ENCODE measurements at regions not wholly inside any gene's neighbourhood (a gene's known extent, or its start where the extent isn't known, plus 50 kb on each side); places are given as distances from the start of the nearest gene placed in this dataset.

GRCh38 chr22:22384668-22385244 lies 123.8 kb downstream of the ZNF280B start:
- H3K4me3 ChIP-seq (ENCODE audit: low read length in 2 of 2), result no peak overlapping the region
- H3K36me3 ChIP-seq (ENCODE audit: control insufficient read depth in 2 of 2, insufficient read depth in 2 of 2, low read length in 1 of 2), result no peaks in the 10 kb centered on the region
- no peak overlapping the region for H3K27ac ChIP-seq (ENCODE audit: low read depth in 1 of 2, low read length in 1 of 2)
- H3K4me1 ChIP-seq (ENCODE audit: control insufficient read depth in 2 of 2, insufficient read depth in 2 of 2, low read length in 2 of 2), result no peaks in the 10 kb centered on the region
- no peaks in the 10 kb centered on the region for H3K9me3 ChIP-seq (ENCODE audit: control insufficient read depth in 2 of 2, insufficient read depth in 1 of 2, low read length in 1 of 2)
- H3K27me3 ChIP-seq (ENCODE audit: control insufficient read depth in 2 of 2, insufficient read depth in 1 of 2, low read length in 1 of 2), result no peaks in the 10 kb centered on the region
- 96% methylated on average over 2 of the region's 2 CpGs for WGBS
- DNase-seq (ENCODE audit: low read depth in 6 of 9, low spot score in 9 of 9), result no peak

GRCh38 chr22:22386602-22387385 lies 121.7 kb downstream of the ZNF280B start:
- Histone ChIP-seq H3K4me3 (ENCODE audit: low read length in 2 of 2) (no peak overlapping the region), H3K27ac (ENCODE audit: low read depth in 1 of 2, low read length in 1 of 2) (no peak overlapping the region), H3K36me3 (ENCODE audit: control insufficient read depth in 2 of 2, insufficient read depth in 2 of 2, low read length in 1 of 2) (no peaks in the 10 kb centered on the region), H3K9me3 (ENCODE audit: control insufficient read depth in 2 of 2, insufficient read depth in 1 of 2, low read length in 1 of 2) (no peaks in the 10 kb centered on the region), H3K4me1 (ENCODE audit: control insufficient read depth in 2 of 2, insufficient read depth in 2 of 2, low read length in 2 of 2) (no peaks in the 10 kb centered on the region), H3K27me3 (ENCODE audit: control insufficient read depth in 2 of 2, insufficient read depth in 1 of 2, low read length in 1 of 2) (no peaks in the 10 kb centered on the region)
- WGBS, result 86% methylated on average over 10 of the region's 10 CpGs
- DNase-seq (ENCODE audit: low read depth in 6 of 9, low spot score in 9 of 9), result no peak

GRCh38 chr22:22387386-22387736 lies 121.2 kb downstream of the ZNF280B start:
- no peaks in the 10 kb centered on the region for H3K27me3 ChIP-seq (ENCODE audit: control insufficient read depth in 2 of 2, insufficient read depth in 1 of 2, low read length in 1 of 2)
- no peak for DNase-seq (ENCODE audit: low read depth in 6 of 9, low spot score in 9 of 9)
- H3K9me3 ChIP-seq (ENCODE audit: control insufficient read depth in 2 of 2, insufficient read depth in 1 of 2, low read length in 1 of 2), result no peaks in the 10 kb centered on the region
- no peak overlapping the region for H3K27ac ChIP-seq (ENCODE audit: low read depth in 1 of 2, low read length in 1 of 2)
- H3K4me3 ChIP-seq (ENCODE audit: low read length in 2 of 2), result no peak overlapping the region
- 39% methylated on average over 1 of the region's 1 CpG for WGBS
- H3K36me3 ChIP-seq (ENCODE audit: control insufficient read depth in 2 of 2, insufficient read depth in 2 of 2, low read length in 1 of 2), result no peaks in the 10 kb centered on the region
- H3K4me1 ChIP-seq (ENCODE audit: control insufficient read depth in 2 of 2, insufficient read depth in 2 of 2, low read length in 2 of 2), result no peaks in the 10 kb centered on the region

GRCh38 chr22:22388090-22388489 lies 120.5 kb downstream of the ZNF280B start:
- no peaks in the 10 kb centered on the region for H3K9me3 ChIP-seq (ENCODE audit: control insufficient read depth in 2 of 2, insufficient read depth in 1 of 2, low read length in 1 of 2)
- H3K27ac ChIP-seq (ENCODE audit: low read depth in 1 of 2, low read length in 1 of 2), result no peak overlapping the region
- no peaks in the 10 kb centered on the region for H3K36me3 ChIP-seq (ENCODE audit: control insufficient read depth in 2 of 2, insufficient read depth in 2 of 2, low read length in 1 of 2)
- WGBS, result 91% methylated on average over 5 of the region's 5 CpGs
- H3K4me3 ChIP-seq (ENCODE audit: low read length in 2 of 2), result no peak overlapping the region
- no peaks in the 10 kb centered on the region for H3K27me3 ChIP-seq (ENCODE audit: control insufficient read depth in 2 of 2, insufficient read depth in 1 of 2, low read length in 1 of 2)
- no peak for DNase-seq (ENCODE audit: low read depth in 6 of 9, low spot score in 9 of 9)
- H3K4me1 ChIP-seq (ENCODE audit: control insufficient read depth in 2 of 2, insufficient read depth in 2 of 2, low read length in 2 of 2), result no peaks in the 10 kb centered on the region

GRCh38 chr22:22388494-22388893 lies 120.0 kb downstream of the ZNF280B start:
- no peaks in the 10 kb centered on the region for H3K4me1 ChIP-seq (ENCODE audit: control insufficient read depth in 2 of 2, insufficient read depth in 2 of 2, low read length in 2 of 2)
- no peak for DNase-seq (ENCODE audit: low read depth in 6 of 9, low spot score in 9 of 9)
- H3K4me3 ChIP-seq (ENCODE audit: low read length in 2 of 2), result no peak overlapping the region
- no peak overlapping the region for H3K27ac ChIP-seq (ENCODE audit: low read depth in 1 of 2, low read length in 1 of 2)
- no peaks in the 10 kb centered on the region for H3K9me3 ChIP-seq (ENCODE audit: control insufficient read depth in 2 of 2, insufficient read depth in 1 of 2, low read length in 1 of 2)
- no peaks in the 10 kb centered on the region for H3K27me3 ChIP-seq (ENCODE audit: control insufficient read depth in 2 of 2, insufficient read depth in 1 of 2, low read length in 1 of 2)
- no peaks in the 10 kb centered on the region for H3K36me3 ChIP-seq (ENCODE audit: control insufficient read depth in 2 of 2, insufficient read depth in 2 of 2, low read length in 1 of 2)
- WGBS, result 96% methylated on average over 3 of the region's 3 CpGs

- WGBS, result 99% methylated on average over 5 of the region's 5 CpGs
- Histone ChIP-seq H3K4me3 (ENCODE audit: low read length in 2 of 2) (no peak overlapping the region), H3K4me1 (ENCODE audit: control insufficient read depth in 2 of 2, insufficient read depth in 2 of 2, low read length in 2 of 2) (no peaks in the 10 kb centered on the region), H3K27me3 (ENCODE audit: control insufficient read depth in 2 of 2, insufficient read depth in 1 of 2, low read length in 1 of 2) (no peaks in the 10 kb centered on the region), H3K9me3 (ENCODE audit: control insufficient read depth in 2 of 2, insufficient read depth in 1 of 2, low read length in 1 of 2) (no peaks in the 10 kb centered on the region), H3K36me3 (ENCODE audit: control insufficient read depth in 2 of 2, insufficient read depth in 2 of 2, low read length in 1 of 2) (no peaks in the 10 kb centered on the region), H3K27ac (ENCODE audit: low read depth in 1 of 2, low read length in 1 of 2) (no peak overlapping the region)
- DNase-seq (ENCODE audit: low read depth in 6 of 9, low spot score in 9 of 9), result no peak
These were observed 119.1 kb downstream of the ZNF280B start for GRCh38 chr22:22389467-22389866.

- Histone ChIP-seq H3K36me3 (ENCODE audit: control insufficient read depth in 2 of 2, insufficient read depth in 2 of 2, low read length in 1 of 2) (no peaks in the 10 kb centered on the region), H3K27ac (ENCODE audit: low read depth in 1 of 2, low read length in 1 of 2) (no peak overlapping the region), H3K27me3 (ENCODE audit: control insufficient read depth in 2 of 2, insufficient read depth in 1 of 2, low read length in 1 of 2) (no peaks in the 10 kb centered on the region), H3K4me1 (ENCODE audit: control insufficient read depth in 2 of 2, insufficient read depth in 2 of 2, low read length in 2 of 2) (peaks cover 3 to 4% of the 10 kb centered on the region in 2 donors), H3K4me3 (ENCODE audit: low read length in 2 of 2) (no peak overlapping the region), H3K9me3 (ENCODE audit: control insufficient read depth in 2 of 2, insufficient read depth in 1 of 2, low read length in 1 of 2) (no peaks in the 10 kb centered on the region)
- WGBS, result 96% methylated on average over 4 of the region's 4 CpGs
- DNase-seq (ENCODE audit: low read depth in 6 of 9, low spot score in 9 of 9), result no peak
These were observed 117.6 kb downstream of the ZNF280B start for GRCh38 chr22:22390989-22391388.

GRCh38 chr22:22391543-22391942 lies 117.0 kb downstream of the ZNF280B start:
- peaks cover 3 to 4% of the 10 kb centered on the region in 2 donors for H3K4me1 ChIP-seq (ENCODE audit: control insufficient read depth in 2 of 2, insufficient read depth in 2 of 2, low read length in 2 of 2)
- no peaks in the 10 kb centered on the region for H3K36me3 ChIP-seq (ENCODE audit: control insufficient read depth in 2 of 2, insufficient read depth in 2 of 2, low read length in 1 of 2)
- DNase-seq (ENCODE audit: low read depth in 6 of 9, low spot score in 9 of 9), result no peak
- H3K27me3 ChIP-seq (ENCODE audit: control insufficient read depth in 2 of 2, insufficient read depth in 1 of 2, low read length in 1 of 2), result no peaks in the 10 kb centered on the region
- no peak overlapping the region for H3K4me3 ChIP-seq (ENCODE audit: low read length in 2 of 2)
- H3K27ac ChIP-seq (ENCODE audit: low read depth in 1 of 2, low read length in 1 of 2), result no peak overlapping the region
- H3K9me3 ChIP-seq (ENCODE audit: control insufficient read depth in 2 of 2, insufficient read depth in 1 of 2, low read length in 1 of 2), result no peaks in the 10 kb centered on the region

GRCh38 chr22:22392131-22392530 lies 116.4 kb downstream of the ZNF280B start:
- DNase-seq (ENCODE audit: low read depth in 6 of 9, low spot score in 9 of 9), result no peak
- H3K9me3 ChIP-seq (ENCODE audit: control insufficient read depth in 2 of 2, insufficient read depth in 1 of 2, low read length in 1 of 2), result no peaks in the 10 kb centered on the region
- no peaks in the 10 kb centered on the region for H3K36me3 ChIP-seq (ENCODE audit: control insufficient read depth in 2 of 2, insufficient read depth in 2 of 2, low read length in 1 of 2)
- H3K27ac ChIP-seq (ENCODE audit: low read depth in 1 of 2, low read length in 1 of 2), result no peak overlapping the region
- peaks cover 3 to 4% of the 10 kb centered on the region in 2 donors for H3K4me1 ChIP-seq (ENCODE audit: control insufficient read depth in 2 of 2, insufficient read depth in 2 of 2, low read length in 2 of 2)
- no peak overlapping the region for H3K4me3 ChIP-seq (ENCODE audit: low read length in 2 of 2)
- no peaks in the 10 kb centered on the region for H3K27me3 ChIP-seq (ENCODE audit: control insufficient read depth in 2 of 2, insufficient read depth in 1 of 2, low read length in 1 of 2)
- 92% methylated on average over 4 of the region's 4 CpGs for WGBS
